NCI-H1930 (cell line): ENCODE measurements at regions not wholly inside any gene's neighbourhood (a gene's known extent, or its start where the extent isn't known, plus 50 kb on each side); places are given as distances from the start of the nearest gene placed in this dataset.

ENCODE experiments used
- DNase-seq, 2 experiments: peaks; one replicate each; lab custom pipeline; 2025; lab: John Stamatoyannopoulos, UW

GRCh38 chr2:2926009-2926857 is 451.4 kb downstream of the EIPR1 start:
- DNase-seq, result no peak

- DNase-seq, result no peak
These were observed 455.5 kb downstream of the EIPR1 start for GRCh38 chr2:2922156-2922555.

GRCh38 chr2:2921011-2921720 is 456.5 kb downstream of the EIPR1 start:
- DNase-seq, result no peak

GRCh38 chr2:2919574-2920365 is 457.8 kb downstream of the EIPR1 start:
- DNase-seq, result no peak

GRCh38 chr2:2919026-2919425 is 458.6 kb downstream of the EIPR1 start:
- no peak for DNase-seq

GRCh38 chr2:2916621-2917020 is 461.0 kb downstream of the EIPR1 start:
- DNase-seq, result no peak

GRCh38 chr2:2914252-2914651 is 463.4 kb downstream of the EIPR1 start:
- DNase-seq, result no peak

- no peak for DNase-seq
These were observed 464.0 kb downstream of the EIPR1 start for GRCh38 chr2:2913601-2914120.

- DNase-seq, result no peak
These were observed 464.9 kb downstream of the EIPR1 start for GRCh38 chr2:2912731-2913130.

- DNase-seq, result no peak
These were observed 465.3 kb downstream of the EIPR1 start for GRCh38 chr2:2912293-2912692.

- no peak for DNase-seq
These were observed 467.4 kb downstream of the EIPR1 start for GRCh38 chr2:2910259-2910658.

- DNase-seq, result no peak
These were observed 468.3 kb downstream of the EIPR1 start for GRCh38 chr2:2909086-2910035.

- no peak for DNase-seq
These were observed 471.5 kb downstream of the EIPR1 start for GRCh38 chr2:2906091-2906490.

GRCh38 chr2:2904721-2905350 is 472.8 kb downstream of the EIPR1 start:
- DNase-seq, result no peak

GRCh38 chr2:2902547-2903281 is 474.9 kb downstream of the EIPR1 start:
- no peak for DNase-seq

- no peak for DNase-seq
These were observed 476.0 kb downstream of the EIPR1 start for GRCh38 chr2:2901384-2902345.

GRCh38 chr2:2899826-2900225 is 477.8 kb downstream of the EIPR1 start:
- no peak for DNase-seq

- no peak for DNase-seq
These were observed 478.9 kb downstream of the EIPR1 start for GRCh38 chr2:2898744-2899143.

- no peak for DNase-seq
These were observed 481.0 kb downstream of the EIPR1 start for GRCh38 chr2:2896643-2897042.
